ENCODE measurements at regions not wholly inside any gene's neighbourhood (a gene's known extent, or its start where the extent isn't known, plus 50 kb on each side); places are given as distances from the start of the nearest gene placed in this dataset.

- TF ChIP-seq CHD7 (IDR thresholded peaks at IDR 0.05; ENCODE audit: insufficient replicate concordance, low read length): no peak
- TF ChIP-seq SP2 (IDR thresholded peaks at IDR 0.05; ENCODE audit: low read length): no peak
- no peak for TF ChIP-seq NRF1 (IDR thresholded peaks at IDR 0.05; ENCODE audit: low read depth, low read length)
- no peak for TF ChIP-seq RFX5 (IDR thresholded peaks at IDR 0.05; ENCODE audit: borderline replicate concordance, low read depth, low read length)
- TF ChIP-seq KDM1A (IDR thresholded peaks at IDR 0.05; ENCODE audit: borderline replicate concordance, low read length): no peak
Observed at GRCh38 chr4:175190654-175191053, 272.5 kb downstream of the ADAM29 start (continued).

Measured in H1 (cell line).